ENCODE measurements at regions not wholly inside any gene's neighbourhood (a gene's known extent, or its start where the extent isn't known, plus 50 kb on each side); places are given as distances from the start of the nearest gene placed in this dataset.

- TF ChIP-seq SMC3 (conservative IDR thresholded peaks at IDR 0.05; ENCODE audit: poor library complexity) (no peak), REST (IDR thresholded peaks at IDR 0.05; ENCODE audit: borderline replicate concordance) (no peak), CTCF (IDR thresholded peaks at IDR 0.05; ENCODE audit: poor library complexity, severe bottlenecking) (no peak)
These were observed 125.1 kb upstream of the TBX3 start for GRCh38 chr12:114809097-114809496.
